Activated naive CD4-positive, alpha-beta T cell treated with anti-CD3 and anti-CD28 coated beads for 36 hours (primary cell): ENCODE measurements at regions not wholly inside any gene's neighbourhood (a gene's known extent, or its start where the extent isn't known, plus 50 kb on each side); places are given as distances from the start of the nearest gene placed in this dataset.

Experiments used
- CTCF ChIA-PET: fragments of 350-600 bp; sonication (Branson Sonifier 250); formaldehyde crosslinking; loops from one replicate; lab custom pipeline; 2021; ENCODE audit warnings: antibody characterized with exemption; lab: Charles Lee
- DNase-seq: peaks from one replicate; pipeline ENCODE4 v3.0.0-alpha.2; 2020
- H3K27ac Mint-ChIP-seq: one replicate; pipeline ENCODE4 v1.8.0; 2021; ENCODE audit warnings: mild to moderate bottlenecking, mixed read lengths
- H3K27me3 Mint-ChIP-seq: one replicate; pipeline ENCODE4 v1.8.0; 2021; ENCODE audit warnings: low read depth, mixed read lengths
- H3K36me3 Mint-ChIP-seq: one replicate; pipeline ENCODE4 v1.8.0; 2021; ENCODE audit warnings: low read depth, mixed read lengths
- H3K4me1 Mint-ChIP-seq: one replicate; pipeline ENCODE4 v1.8.0; 2021; ENCODE audit warnings: low read depth, mixed read lengths
- H3K4me3 Mint-ChIP-seq: one replicate; pipeline ENCODE4 v1.8.0; 2021; ENCODE audit warnings: mild to moderate bottlenecking, moderate library complexity, mixed read lengths
- H3K9me3 Mint-ChIP-seq: one replicate; pipeline ENCODE4 v1.8.0; 2021; ENCODE audit warnings: mixed read lengths
- intact Hi-C: fragments of 100-400 bp; cut with micrococcal nuclease; formaldehyde crosslinking; loops from one replicate; pipeline ENCODE4 v1.15.1; 2023

GRCh38 chr4:38306482-38307071 is 346.4 kb downstream of the PTTG2 start:
- intact Hi-C loops = loop anchor here (1.0 to 2.0 kb wide), 10 partner anchors 13 to 583 kb away; partner anchors contain the start of genes TBC1D1, TLR1 and TLR6
- peaks cover 57% of the 10 kb centered on the region for H3K4me1 Mint-ChIP-seq
- H3K4me3 Mint-ChIP-seq = peak overlapping the region; percentile 11
- peaks cover 6% of the 10 kb centered on the region for H3K36me3 Mint-ChIP-seq
- H3K27me3 Mint-ChIP-seq = peaks cover 3% of the 10 kb centered on the region
- peak; percentile 73 for DNase-seq
- CTCF ChIA-PET = interaction anchor here (1.1 to 1.4 kb wide), 3 partner anchors 13 to 381 kb away, joined by 3 to 5 read pairs (median 4); no protein-coding TSS in a partner anchor
- H3K27ac Mint-ChIP-seq = peak overlapping the region; percentile 46
- peaks cover 17% of the 10 kb centered on the region for H3K9me3 Mint-ChIP-seq

- intact Hi-C loops = no loop called here
- H3K4me1 Mint-ChIP-seq = peaks cover 61% of the 10 kb centered on the region
Measured at GRCh38 chr4:38308728-38309311, 348.6 kb downstream of the PTTG2 start.

GRCh38 chr4:38309471-38309870 is 349.3 kb downstream of the PTTG2 start:
- peaks cover 65% of the 10 kb centered on the region for H3K4me1 Mint-ChIP-seq
- no peaks in the 10 kb centered on the region for H3K36me3 Mint-ChIP-seq
- DNase-seq = no peak
- no peak overlapping the region for H3K4me3 Mint-ChIP-seq
- H3K27ac Mint-ChIP-seq = no peak overlapping the region
- CTCF ChIA-PET = interaction anchor here (0.7 to 4.4 kb wide), 7 partner anchors 10 to 421 kb away, joined by 3 to 21 read pairs (median 4); no protein-coding TSS in a partner anchor
- peaks cover 4% of the 10 kb centered on the region for H3K9me3 Mint-ChIP-seq
- peaks cover 5% of the 10 kb centered on the region for H3K27me3 Mint-ChIP-seq
- intact Hi-C loops = no loop called here

More at GRCh38 chr4:38308728-38309311, 348.6 kb downstream of the PTTG2 start:
- Mint-ChIP-seq H3K9me3 (peaks cover 6% of the 10 kb centered on the region), H3K36me3 (no peaks in the 10 kb centered on the region), H3K4me3 (no peak overlapping the region), H3K27ac (no peak overlapping the region), H3K27me3 (peaks cover 5% of the 10 kb centered on the region)
- CTCF ChIA-PET = interaction anchor here (0.7 to 4.4 kb wide), 5 partner anchors 11 to 422 kb away, joined by 3 to 21 read pairs (median 9); no protein-coding TSS in a partner anchor
- no peak for DNase-seq

- Mint-ChIP-seq H3K4me1 (peaks cover 65% of the 10 kb centered on the region), H3K27me3 (peaks cover 2% of the 10 kb centered on the region), H3K36me3 (no peaks in the 10 kb centered on the region), H3K4me3 (peak overlapping the region; percentile 10), H3K9me3 (peaks cover 2% of the 10 kb centered on the region), H3K27ac (peak overlapping the region; percentile 72)
- peak; percentile 89 for DNase-seq
- CTCF ChIA-PET = interaction anchor here (0.6 to 4.4 kb wide), 11 partner anchors 8 to 420 kb away, joined by 3 to 21 read pairs (median 3); no protein-coding TSS in a partner anchor
- intact Hi-C loops = loop anchor here (1.0 to 10.0 kb wide), 15 partner anchors 25 to 1986 kb away; partner anchors contain the start of genes PGM2, RELL1, TLR1 and TMEM156
Measured at GRCh38 chr4:38310446-38311043, 350.3 kb downstream of the PTTG2 start.

GRCh38 chr4:38311495-38312126 is 351.4 kb downstream of the PTTG2 start:
- peaks cover 2% of the 10 kb centered on the region for H3K9me3 Mint-ChIP-seq
- no peak for DNase-seq
- H3K27ac Mint-ChIP-seq = no peak overlapping the region
- no peaks in the 10 kb centered on the region for H3K36me3 Mint-ChIP-seq
- no peak overlapping the region for H3K4me3 Mint-ChIP-seq
- intact Hi-C loops = loop anchor here (2.0 to 10.0 kb wide), 7 partner anchors 249 to 1987 kb away; partner anchors contain the start of genes PGM2, RELL1 and TMEM156
- CTCF ChIA-PET = interaction anchor here (1.0 to 4.4 kb wide), 4 partner anchors 8 to 221 kb away, joined by 3 to 21 read pairs (median 4); no protein-coding TSS in a partner anchor
- peaks cover 56% of the 10 kb centered on the region for H3K4me1 Mint-ChIP-seq
- H3K27me3 Mint-ChIP-seq = peaks cover 2% of the 10 kb centered on the region

- Mint-ChIP-seq H3K4me3 (no peak overlapping the region), H3K36me3 (no peaks in the 10 kb centered on the region), H3K27ac (no peak overlapping the region), H3K4me1 (peaks cover 45% of the 10 kb centered on the region), H3K9me3 (peaks cover 2% of the 10 kb centered on the region), H3K27me3 (peaks cover 2% of the 10 kb centered on the region)
- intact Hi-C loops = loop anchor here (10.0 kb wide), 5 partner anchors 488 to 1988 kb away; partner anchors contain the start of genes PGM2, RELL1 and TMEM156
- no peak for DNase-seq
- CTCF ChIA-PET = interaction anchor here (0.6 to 1.3 kb wide), 2 partner anchors 97 to 362 kb away, joined by 3 to 6 read pairs; no protein-coding TSS in a partner anchor
Measured at GRCh38 chr4:38313175-38313574, 350.8 kb upstream of the KLF3 start.

GRCh38 chr4:38313999-38314561 is 349.9 kb upstream of the KLF3 start:
- peaks cover 41% of the 10 kb centered on the region for H3K4me1 Mint-ChIP-seq
- no peak for DNase-seq
- CTCF ChIA-PET = no interaction called here
- H3K27ac Mint-ChIP-seq = no peak overlapping the region
- peaks cover 2% of the 10 kb centered on the region for H3K9me3 Mint-ChIP-seq
- H3K27me3 Mint-ChIP-seq = peaks cover 2% of the 10 kb centered on the region
- intact Hi-C loops = loop anchor here (10.0 kb wide), 5 partner anchors 489 to 1989 kb away; partner anchors contain the start of genes PGM2, RELL1 and TMEM156
- no peaks in the 10 kb centered on the region for H3K36me3 Mint-ChIP-seq
- no peak overlapping the region for H3K4me3 Mint-ChIP-seq

- H3K27ac Mint-ChIP-seq = no peak overlapping the region
- DNase-seq = no peak
- no peak overlapping the region for H3K4me3 Mint-ChIP-seq
- peaks cover 2% of the 10 kb centered on the region for H3K27me3 Mint-ChIP-seq
- peaks cover 2% of the 10 kb centered on the region for H3K9me3 Mint-ChIP-seq
- intact Hi-C loops = loop anchor here (10.0 kb wide), 5 partner anchors 490 to 1990 kb away; partner anchors contain the start of genes PGM2, RELL1 and TMEM156
- CTCF ChIA-PET = interaction anchor here (0.7 kb wide), 1 partner anchor 360 kb away, joined by 3 read pairs; no protein-coding TSS in a partner anchor
- no peaks in the 10 kb centered on the region for H3K36me3 Mint-ChIP-seq
- peaks cover 41% of the 10 kb centered on the region for H3K4me1 Mint-ChIP-seq
Measured at GRCh38 chr4:38314663-38315062, 349.3 kb upstream of the KLF3 start.

- H3K4me1 Mint-ChIP-seq = peaks cover 41% of the 10 kb centered on the region
Measured at GRCh38 chr4:38315286-38315685, 348.7 kb upstream of the KLF3 start.

GRCh38 chr4:38316045-38316444 is 348.0 kb upstream of the KLF3 start:
- no peak overlapping the region for H3K27ac Mint-ChIP-seq
- peaks cover 41% of the 10 kb centered on the region for H3K4me1 Mint-ChIP-seq
- H3K9me3 Mint-ChIP-seq = peaks cover 2% of the 10 kb centered on the region
- no peak for DNase-seq
- H3K4me3 Mint-ChIP-seq = no peak overlapping the region
- intact Hi-C loops = loop anchor here (10.0 kb wide), 5 partner anchors 491 to 1991 kb away; partner anchors contain the start of genes PGM2, RELL1 and TMEM156
- no peaks in the 10 kb centered on the region for H3K36me3 Mint-ChIP-seq
- peaks cover 2% of the 10 kb centered on the region for H3K27me3 Mint-ChIP-seq
- CTCF ChIA-PET = interaction anchor here (0.7 to 1.8 kb wide), 3 partner anchors 12 to 358 kb away, joined by 3 to 5 read pairs (median 4); no protein-coding TSS in a partner anchor

More at GRCh38 chr4:38315286-38315685, 348.7 kb upstream of the KLF3 start:
- CTCF ChIA-PET = interaction anchor here (0.7 kb wide), 1 partner anchor 360 kb away, joined by 3 read pairs; no protein-coding TSS in a partner anchor
- Mint-ChIP-seq H3K27me3 (peaks cover 2% of the 10 kb centered on the region), H3K4me3 (no peak overlapping the region), H3K36me3 (no peaks in the 10 kb centered on the region), H3K9me3 (peaks cover 2% of the 10 kb centered on the region), H3K27ac (no peak overlapping the region)
- intact Hi-C loops = loop anchor here (10.0 kb wide), 5 partner anchors 490 to 1990 kb away; partner anchors contain the start of genes PGM2, RELL1 and TMEM156
- no peak for DNase-seq
